Keratinocyte (primary cell): ENCODE measurements at regions not wholly inside any gene's neighbourhood (a gene's known extent, or its start where the extent isn't known, plus 50 kb on each side); places are given as distances from the start of the nearest gene placed in this dataset.

Experiments used
- EZH2 ChIP-seq: IDR thresholded peaks from one replicate; pipeline ENCODE4 v1.6.1; 2012; ENCODE audit warnings: inconsistent platforms, mild to moderate bottlenecking, low read length, moderate library complexity
- TF ChIP-seq, protein P1 (sequence below), 3 experiments: IDR thresholded peaks in 1 of 3; conservative IDR thresholded peaks in 1 of 3; optimal IDR thresholded peaks in 1 of 3; 2 replicates in 2 of 3; 3 replicates in 1 of 3; pipeline versions ENCODE3 to v1.5.1; 2011; ENCODE audit warnings: low read length in 3 of 3, mild to moderate bottlenecking in 3 of 3, moderate library complexity in 2 of 3, control low read depth in 1 of 3, inconsistent platforms in 1 of 3; ENCODE audit not compliant: insufficient read depth in 2 of 3; ENCODE audit errors: extremely low read depth in 1 of 3

DNA sequence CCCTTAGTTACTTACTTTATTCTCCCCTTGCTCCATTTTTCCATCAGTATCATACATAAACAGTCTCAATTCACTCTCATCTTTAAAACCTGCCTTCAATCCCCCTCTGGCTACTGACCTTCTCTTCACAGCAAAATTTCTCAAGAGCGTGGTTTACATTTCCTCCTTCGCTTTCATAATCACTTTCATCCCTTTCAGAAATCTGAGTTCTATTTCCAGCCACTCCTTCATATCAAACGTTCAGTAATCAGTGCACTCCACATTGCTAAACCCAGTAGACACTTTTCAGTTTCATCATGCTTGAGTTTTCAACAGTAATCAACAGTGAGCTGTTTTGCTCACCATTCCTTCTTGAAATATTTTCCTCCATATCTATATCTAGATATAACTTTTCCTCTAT lies 176.7 kb upstream of the HSF2 start:
- TF ChIP-seq, protein P1, sequence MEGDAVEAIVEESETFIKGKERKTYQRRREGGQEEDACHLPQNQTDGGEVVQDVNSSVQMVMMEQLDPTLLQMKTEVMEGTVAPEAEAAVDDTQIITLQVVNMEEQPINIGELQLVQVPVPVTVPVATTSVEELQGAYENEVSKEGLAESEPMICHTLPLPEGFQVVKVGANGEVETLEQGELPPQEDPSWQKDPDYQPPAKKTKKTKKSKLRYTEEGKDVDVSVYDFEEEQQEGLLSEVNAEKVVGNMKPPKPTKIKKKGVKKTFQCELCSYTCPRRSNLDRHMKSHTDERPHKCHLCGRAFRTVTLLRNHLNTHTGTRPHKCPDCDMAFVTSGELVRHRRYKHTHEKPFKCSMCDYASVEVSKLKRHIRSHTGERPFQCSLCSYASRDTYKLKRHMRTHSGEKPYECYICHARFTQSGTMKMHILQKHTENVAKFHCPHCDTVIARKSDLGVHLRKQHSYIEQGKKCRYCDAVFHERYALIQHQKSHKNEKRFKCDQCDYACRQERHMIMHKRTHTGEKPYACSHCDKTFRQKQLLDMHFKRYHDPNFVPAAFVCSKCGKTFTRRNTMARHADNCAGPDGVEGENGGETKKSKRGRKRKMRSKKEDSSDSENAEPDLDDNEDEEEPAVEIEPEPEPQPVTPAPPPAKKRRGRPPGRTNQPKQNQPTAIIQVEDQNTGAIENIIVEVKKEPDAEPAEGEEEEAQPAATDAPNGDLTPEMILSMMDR (optimal IDR thresholded peaks at IDR 0.05 in 1 of 3, IDR thresholded peaks at IDR 0.05 in 1 of 3, conservative IDR thresholded peaks at IDR 0.05 in 1 of 3; ENCODE audit: extremely low read depth in 1 of 3, insufficient read depth in 2 of 3, low read length in 3 of 3): no peak
- no peak for TF ChIP-seq EZH2
